ENCODE measurements at regions not wholly inside any gene's neighbourhood (a gene's known extent, or its start where the extent isn't known, plus 50 kb on each side); places are given as distances from the start of the nearest gene placed in this dataset.
"Not testable (repeated sequence)": the region's sequence is repeated elsewhere in the genome, so short reads cannot be mapped to it uniquely, and the experiment has no call there.

DNA sequence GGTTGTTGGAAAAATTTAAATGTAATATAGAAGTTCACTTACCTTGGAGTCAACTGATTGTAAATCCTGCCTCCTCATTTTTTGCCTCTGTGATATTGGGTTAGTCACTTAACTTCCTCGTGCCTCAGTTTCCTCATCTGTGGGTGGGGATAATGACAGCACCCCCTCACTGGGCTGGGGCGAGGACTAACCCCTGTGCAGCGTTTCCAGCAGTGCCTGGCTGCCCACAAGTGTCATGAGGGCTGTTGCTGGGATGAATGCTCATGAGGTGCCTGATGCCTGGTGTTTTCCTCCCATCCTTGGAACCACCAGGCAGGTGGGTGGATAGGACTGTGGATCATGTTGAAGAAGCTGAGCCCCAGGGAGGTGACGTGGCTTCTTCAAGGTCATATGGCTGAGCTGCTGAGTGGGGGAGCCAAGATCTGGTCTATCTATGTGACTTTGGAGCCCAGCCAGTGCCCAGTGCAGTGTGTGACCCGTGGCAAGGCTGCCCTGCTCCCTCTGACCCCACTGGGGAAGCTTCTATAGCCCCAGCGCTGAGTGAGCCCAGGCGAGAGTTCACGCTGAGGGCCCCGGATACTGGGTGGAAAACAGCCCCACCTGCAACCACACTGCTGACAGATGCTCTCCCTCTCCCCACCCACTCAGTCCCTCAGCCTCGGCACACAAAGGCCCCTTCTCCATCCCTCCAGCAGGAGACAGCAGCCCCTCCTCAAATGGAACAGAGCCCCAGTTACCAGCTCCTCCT is 446.0 kb downstream of the PTPRU start:
- no peak for DNase-seq

DNA sequence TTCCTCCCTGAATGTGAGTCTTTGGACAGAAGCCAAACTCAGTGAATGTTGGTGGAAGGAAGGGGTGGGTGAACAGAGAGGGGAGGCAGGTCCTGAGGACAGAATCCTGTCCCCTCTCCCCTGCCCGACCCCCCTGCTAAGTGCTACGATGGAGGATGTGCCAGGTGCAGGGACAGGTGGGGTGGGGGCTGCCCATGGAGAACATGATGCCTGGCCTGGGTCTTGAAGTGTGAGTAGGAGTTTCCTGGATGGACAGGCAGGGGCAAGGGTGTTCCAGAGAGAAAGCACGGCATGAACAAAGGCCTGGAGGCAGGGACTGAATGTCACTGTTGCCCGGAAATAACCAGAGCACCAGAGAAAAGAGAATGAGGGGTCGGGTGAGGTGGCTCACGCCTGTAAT is 445.1 kb downstream of the PTPRU start:
- DNase-seq, result not testable (repeated sequence)

DNA sequence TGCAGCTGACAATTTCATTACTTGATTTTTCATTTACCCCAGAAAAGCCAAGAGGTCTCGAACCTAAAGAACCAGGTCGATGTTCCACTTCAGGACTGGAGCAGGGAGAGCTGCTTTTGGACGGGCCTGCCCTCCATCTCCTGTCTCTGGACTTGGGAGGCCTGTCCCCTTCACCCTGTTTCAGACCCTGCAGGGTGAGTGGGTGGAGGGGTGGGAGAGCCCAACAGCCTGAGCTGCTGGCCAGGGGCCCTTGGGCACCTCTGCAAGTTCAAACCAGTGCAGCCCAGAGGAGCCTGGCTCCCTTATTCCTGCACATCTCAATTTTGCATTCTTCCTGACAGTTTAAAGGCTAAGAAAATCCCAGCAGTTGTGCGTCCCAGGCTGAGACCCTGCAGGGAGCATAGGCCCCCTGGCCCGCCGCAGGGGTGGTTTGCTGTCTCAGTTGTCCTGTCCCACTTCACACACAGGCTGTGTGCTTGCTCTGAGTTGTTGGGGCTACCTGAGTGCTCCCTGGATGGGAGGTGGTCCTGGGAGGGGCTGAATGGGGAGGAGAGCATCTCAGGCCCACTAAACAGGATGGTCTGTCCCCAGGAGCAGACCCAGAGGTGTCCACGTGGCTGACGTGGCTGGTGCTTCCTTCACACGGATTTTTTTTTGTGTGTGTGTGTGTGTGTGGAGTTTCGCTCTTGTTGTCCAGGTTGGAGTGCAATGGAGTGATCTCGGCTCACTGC is 443.7 kb downstream of the PTPRU start:
- no peak for DNase-seq

DNA sequence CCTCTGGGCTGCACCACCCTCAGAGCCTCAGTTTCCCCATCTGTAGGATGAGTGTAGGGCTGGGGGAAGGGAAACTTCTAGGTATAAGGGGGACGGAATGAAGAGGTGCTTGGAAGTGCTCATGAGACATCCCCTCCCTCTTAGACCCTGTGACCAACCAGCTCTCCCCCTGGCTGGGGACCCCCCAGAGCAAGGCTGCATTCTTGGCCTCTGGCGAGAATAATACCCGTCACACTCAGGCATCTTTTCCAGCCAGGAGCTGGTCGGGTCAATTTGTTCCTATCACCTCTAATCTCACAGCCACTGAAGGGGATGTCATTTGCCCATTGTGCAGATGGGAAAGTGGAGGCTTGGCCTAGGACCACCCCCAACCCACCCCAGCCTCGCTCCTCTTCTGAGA is 443.0 kb downstream of the PTPRU start:
- no peak for DNase-seq

GRCh38 chr1:29677028-29678024 is 441.0 kb downstream of the PTPRU start:
- DNase-seq, result no peak

DNA sequence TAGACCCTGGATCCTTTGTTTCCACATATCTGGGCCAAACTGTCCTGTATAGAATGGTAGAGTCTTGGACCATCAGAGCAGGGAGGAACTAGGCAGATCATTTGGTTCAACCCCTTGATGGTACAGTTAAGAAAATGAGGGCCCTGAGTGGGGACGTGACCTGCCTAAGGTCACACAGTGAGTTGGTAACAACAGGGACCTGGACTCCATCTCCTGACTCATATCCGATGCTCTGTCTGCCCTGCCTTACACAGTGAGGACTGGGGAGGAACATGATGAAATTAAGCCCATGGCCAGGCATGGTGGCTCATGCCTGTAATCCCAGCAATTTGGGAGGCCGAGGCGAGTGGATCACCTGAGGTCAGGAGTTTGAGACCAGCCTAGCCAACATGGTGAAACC is 440.2 kb downstream of the PTPRU start:
- DNase-seq, result no peak

DNA sequence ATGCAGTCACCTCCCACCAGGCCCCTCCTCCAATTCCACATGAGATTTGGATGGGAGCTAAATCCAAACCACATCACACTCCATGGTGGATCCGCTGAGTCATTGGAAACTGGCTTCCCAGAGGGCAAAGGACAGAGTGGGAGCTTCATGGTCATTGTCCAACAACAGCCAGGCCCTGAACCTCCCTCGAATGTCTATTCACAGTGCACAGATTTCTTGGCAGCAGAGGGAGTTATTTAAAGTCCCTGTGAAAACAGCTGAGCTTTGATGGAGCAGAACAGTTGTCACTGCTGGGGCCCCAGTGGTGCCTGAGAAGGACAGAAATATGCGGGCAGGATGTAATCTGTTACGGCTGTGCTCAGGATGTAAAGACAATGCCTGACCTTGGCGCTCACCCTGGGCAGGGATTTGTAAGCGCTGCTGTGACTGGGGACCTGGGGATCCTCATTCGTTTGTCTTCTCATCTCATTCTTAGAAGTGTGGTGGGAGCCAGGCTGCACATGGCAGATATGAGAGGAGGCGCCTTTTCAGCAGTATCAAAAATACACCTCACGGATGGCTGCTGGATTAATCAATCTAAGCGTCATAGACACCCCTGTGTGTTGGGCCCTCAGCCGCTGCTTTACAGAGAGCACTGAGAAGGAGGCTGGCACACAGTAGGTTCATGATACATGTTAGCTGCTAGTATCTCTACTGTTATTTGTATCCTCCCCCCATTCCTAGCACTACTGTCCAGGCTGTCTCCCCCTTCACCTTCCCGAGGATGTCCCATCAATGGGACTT is 439.4 kb downstream of the PTPRU start:
- DNase-seq, result no peak

DNA sequence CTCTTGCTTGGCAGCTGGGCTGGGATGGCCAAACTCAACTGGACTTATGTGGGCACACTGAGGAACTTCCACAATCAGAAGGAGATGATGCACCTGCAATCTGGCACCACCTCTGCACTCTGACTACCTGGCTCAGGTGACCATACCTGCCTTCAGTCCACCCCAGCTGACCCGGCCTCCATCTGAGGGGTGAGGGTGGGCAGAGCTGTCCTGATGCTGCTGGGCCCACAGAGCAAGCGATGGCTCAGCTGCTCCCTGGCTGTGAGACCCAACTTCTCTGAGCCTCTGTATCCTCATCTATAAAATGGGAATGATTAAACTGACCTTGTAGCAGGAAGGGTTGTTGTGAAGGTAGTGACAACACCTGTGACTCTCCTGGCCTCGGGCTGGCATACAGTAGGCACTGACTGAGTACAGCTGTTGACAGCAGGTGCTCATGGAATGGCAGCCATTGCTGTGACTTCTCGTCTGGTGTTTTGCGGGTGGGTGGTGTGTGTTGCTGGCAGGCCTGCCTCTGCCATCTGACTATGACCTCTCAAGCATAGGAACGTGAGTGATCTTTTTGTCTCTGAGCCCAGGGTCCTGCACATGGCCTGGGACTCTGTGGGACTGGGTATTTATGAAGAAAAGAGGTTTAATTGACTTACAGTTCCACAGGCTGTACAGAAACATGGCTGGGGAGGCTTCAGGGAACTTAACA is 438.5 kb downstream of the PTPRU start:
- DNase-seq, result no peak

GRCh38 chr1:29673669-29674626 is 437.6 kb downstream of the PTPRU start:
- no peak for DNase-seq

- no peak for DNase-seq
These were observed 436.8 kb downstream of the PTPRU start for GRCh38 chr1:29673228-29673500.

DNA sequence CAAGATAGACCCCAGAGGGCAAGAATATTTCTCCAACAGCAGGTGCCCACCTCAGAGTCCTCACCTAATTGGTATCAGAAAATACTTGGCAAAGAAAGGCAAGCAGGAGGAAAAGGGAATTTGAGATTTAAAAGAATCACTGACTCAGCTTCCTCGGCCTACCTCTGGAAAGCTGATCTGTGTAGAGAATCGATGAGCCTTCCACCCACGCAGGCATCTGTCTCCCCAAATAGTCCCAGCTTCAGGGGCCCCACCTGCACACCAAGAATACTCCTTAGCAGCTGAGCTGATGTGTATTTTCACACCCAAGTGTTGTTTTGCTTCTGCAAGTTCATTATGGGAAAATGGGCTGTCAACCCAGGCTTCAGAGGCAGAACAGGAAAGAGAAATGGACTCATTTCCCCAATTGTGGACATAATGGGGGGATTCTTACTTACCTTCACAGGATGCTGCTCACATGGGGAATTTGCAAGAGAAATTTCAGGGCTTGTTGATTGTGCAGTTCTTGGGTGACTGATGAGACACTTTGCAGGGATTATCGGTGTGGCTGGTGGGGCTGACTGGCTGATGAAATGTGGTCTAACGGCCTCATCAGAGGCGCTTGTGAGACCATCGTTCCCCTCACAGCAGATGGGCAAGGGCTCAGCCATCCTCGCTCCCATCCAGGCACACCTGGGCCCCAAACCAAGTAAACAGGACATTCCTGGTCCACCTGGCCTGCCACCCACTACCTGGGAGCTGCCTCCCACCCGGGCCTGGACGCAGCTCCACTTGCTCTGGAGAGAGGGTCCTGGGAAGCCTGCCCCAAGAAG is 436.3 kb downstream of the PTPRU start:
- no peak for DNase-seq

GRCh38 chr1:29671446-29672356 is 435.4 kb downstream of the PTPRU start:
- no peak for DNase-seq

- no peak for DNase-seq
These were observed 434.4 kb downstream of the PTPRU start for GRCh38 chr1:29670752-29671151.

GRCh38 chr1:29669912-29670311 is 433.6 kb downstream of the PTPRU start:
- DNase-seq, result no peak

GRCh38 chr1:29669158-29669871 is 433.0 kb downstream of the PTPRU start:
- DNase-seq, result no peak

- no peak for DNase-seq
These were observed 432.3 kb downstream of the PTPRU start for GRCh38 chr1:29668551-29669157.

- no peak for DNase-seq
These were observed 431.6 kb downstream of the PTPRU start for GRCh38 chr1:29667951-29668350.

- DNase-seq, result no peak
These were observed 428.4 kb downstream of the PTPRU start for GRCh38 chr1:29664711-29665110.
